ENCODE measurements at regions not wholly inside any gene's neighbourhood (a gene's known extent, or its start where the extent isn't known, plus 50 kb on each side); places are given as distances from the start of the nearest gene placed in this dataset.

GRCh38 chr21:23574932-23575331 is 2032.3 kb downstream of the MRPL39 start:
- no peak for TF ChIP-seq POLR2A (IDR thresholded peaks at IDR 0.05)
- no peak for TF ChIP-seq CTCF (IDR thresholded peaks at IDR 0.05)
